ENCODE measurements at regions not wholly inside any gene's neighbourhood (a gene's known extent, or its start where the extent isn't known, plus 50 kb on each side); places are given as distances from the start of the nearest gene placed in this dataset.

- TF ChIP-seq CTCF (IDR thresholded peaks at IDR 0.05) (no peak), POLR2A (IDR thresholded peaks at IDR 0.05) (no peak), EP300 (IDR thresholded peaks at IDR 0.05) (no peak)
Observed at GRCh38 chr19:30070968-30071632, 129.1 kb downstream of the URI1 start.
